Keratinocyte (primary cell): ENCODE measurements at regions not wholly inside any gene's neighbourhood (a gene's known extent, or its start where the extent isn't known, plus 50 kb on each side); places are given as distances from the start of the nearest gene placed in this dataset.
A peak's percentile ranks its signal among the peaks of the same experiment; 100 is the strongest.

Source experiments
- DNase-seq: peaks from one replicate; pipeline ENCODE4 v3.0.0-alpha.2; 2011; ENCODE audit warnings: low read depth, missing footprints, low spot score
- FAIRE-seq: peaks from 2 replicates; lab custom pipeline; 2011; peaks lifted over from hg19 to GRCh38; lab: Jason Lieb, UNC
- H2AFZ ChIP-seq: 2 replicates; pipeline ENCODE4 v1.6.0; 2012; ENCODE audit warnings: low read length, control low read depth, inconsistent platforms; ENCODE audit not compliant: control insufficient read depth
- H3K27ac ChIP-seq: 2 replicates; pipeline ENCODE4 v1.5.1; 2011; ENCODE audit warnings: low read length; ENCODE audit not compliant: control insufficient read depth, insufficient read depth
- H3K27me3 ChIP-seq: 3 replicates; pipeline ENCODE4 v1.6.0; 2011; ENCODE audit warnings: low read length; ENCODE audit not compliant: control insufficient read depth, insufficient read depth; ENCODE audit errors: extremely low read depth
- H3K36me3 ChIP-seq, 2 experiments: 2 replicates in 1 of 2; 3 replicates in 1 of 2; pipeline ENCODE4 v1.5.1; 2011; ENCODE audit warnings: low read length in 2 of 2, mild to moderate bottlenecking in 1 of 2; ENCODE audit not compliant: control insufficient read depth in 2 of 2, insufficient read depth in 2 of 2; ENCODE audit errors: extremely low read depth in 1 of 2
- H3K4me1 ChIP-seq: 3 replicates; pipeline ENCODE4 v1.5.1; 2011; ENCODE audit warnings: low read length; ENCODE audit not compliant: control insufficient read depth, insufficient read depth; ENCODE audit errors: extremely low read depth
- H3K4me2 ChIP-seq: 3 replicates; pipeline ENCODE4 v1.6.0; 2011; ENCODE audit warnings: low read depth, low read length; ENCODE audit not compliant: control insufficient read depth, insufficient read depth; ENCODE audit errors: extremely low read depth
- H3K4me3 ChIP-seq, 3 experiments: fragments of 200-600 bp in 1 of 3; sonication (generic) in 1 of 3; 2 replicates in 2 of 3; 3 replicates in 1 of 3; pipeline ENCODE4 v1.5.1; 2011 to 2016; ENCODE audit warnings: low read length in 3 of 3, mild to moderate bottlenecking in 3 of 3, control low read depth in 2 of 3, inconsistent platforms in 1 of 3, low read depth in 1 of 3, mixed read lengths in 1 of 3, mixed run types in 1 of 3, moderate library complexity in 1 of 3; ENCODE audit not compliant: control insufficient read depth in 2 of 3, insufficient read depth in 2 of 3; ENCODE audit errors: extremely low read depth in 1 of 3
- H3K79me2 ChIP-seq: 2 replicates; pipeline ENCODE4 v1.6.0; 2012; ENCODE audit warnings: low read length; ENCODE audit not compliant: control insufficient read depth, insufficient read depth
- H3K9ac ChIP-seq: 3 replicates; pipeline ENCODE4 v1.6.0; 2011; ENCODE audit warnings: low read length; ENCODE audit not compliant: control insufficient read depth, insufficient read depth; ENCODE audit errors: extremely low read depth
- H3K9me1 ChIP-seq: 3 replicates; pipeline ENCODE4 v1.6.0; 2011; ENCODE audit warnings: low read length; ENCODE audit not compliant: control insufficient read depth, insufficient read depth; ENCODE audit errors: extremely low read depth
- H3K9me3 ChIP-seq: 2 replicates; pipeline ENCODE4 v1.5.1; 2012; ENCODE audit warnings: low read depth, low read length; ENCODE audit not compliant: control insufficient read depth
- H4K20me1 ChIP-seq: 3 replicates; pipeline ENCODE4 v1.6.0; 2011; ENCODE audit warnings: low read length; ENCODE audit not compliant: control insufficient read depth, insufficient read depth; ENCODE audit errors: extremely low read depth
- CTCF ChIP-seq, 3 experiments: IDR thresholded peaks in 1 of 3; conservative IDR thresholded peaks in 1 of 3; optimal IDR thresholded peaks in 1 of 3; 2 replicates in 2 of 3; 3 replicates in 1 of 3; pipeline versions ENCODE3 to v1.5.1; 2011; ENCODE audit warnings: low read length in 3 of 3, mild to moderate bottlenecking in 3 of 3, moderate library complexity in 2 of 3, control low read depth in 1 of 3, inconsistent platforms in 1 of 3; ENCODE audit not compliant: insufficient read depth in 2 of 3; ENCODE audit errors: extremely low read depth in 1 of 3
- EZH2 ChIP-seq: IDR thresholded peaks from one replicate; pipeline ENCODE4 v1.6.1; 2012; ENCODE audit warnings: inconsistent platforms, mild to moderate bottlenecking, low read length, moderate library complexity
- dilution Hi-C: fragments of 300-500 bp; cut with MboI; formaldehyde crosslinking; loops from one replicate; pipeline ENCODE4 v1.7.0; 2020; ENCODE audit warnings: low sequenced_read_pairs; ENCODE audit not compliant: extremely low pct_ligation_motif_present

GRCh38 chr1:82818586-82818985 lies 1017.9 kb downstream of the ADGRL2 start:
- Histone ChIP-seq H2AFZ (peak overlapping the region; percentile 69), H3K9me3 (no peaks in the 10 kb centered on the region), H3K9me1 (no peaks in the 10 kb centered on the region), H3K4me3 (no peak overlapping the region), H3K36me3 (no peaks in the 10 kb centered on the region), H3K9ac (no peak overlapping the region), H3K4me1 (no peaks in the 10 kb centered on the region), H3K27ac (no peak overlapping the region), H3K4me2 (peak overlapping the region; percentile 67), H3K27me3 (no peaks in the 10 kb centered on the region), H3K79me2 (no peaks in the 10 kb centered on the region), H4K20me1 (no peaks in the 10 kb centered on the region)
- dilution Hi-C loops = no loop called here
- TF ChIP-seq CTCF (optimal IDR thresholded peaks at IDR 0.05 in 1 of 3, IDR thresholded peaks at IDR 0.05 in 1 of 3, conservative IDR thresholded peaks at IDR 0.05 in 1 of 3; ENCODE audit: extremely low read depth in 1 of 3, insufficient read depth in 2 of 3, low read length in 3 of 3) = no peak
- TF ChIP-seq EZH2 = no peak
- FAIRE-seq (no peak), DNase-seq (no peak)

- no peak for FAIRE-seq
- Histone ChIP-seq H3K9me1 (no peaks in the 10 kb centered on the region), H4K20me1 (no peaks in the 10 kb centered on the region), H3K79me2 (no peaks in the 10 kb centered on the region), H3K4me2 (no peak overlapping the region), H3K27me3 (no peaks in the 10 kb centered on the region), H3K4me1 (no peaks in the 10 kb centered on the region), H3K9ac (no peak overlapping the region), H3K4me3 (no peak overlapping the region), H3K36me3 (no peaks in the 10 kb centered on the region), H2AFZ (no peak overlapping the region), H3K9me3 (no peaks in the 10 kb centered on the region), H3K27ac (no peak overlapping the region)
- no peak for DNase-seq
- no peak for TF ChIP-seq CTCF (optimal IDR thresholded peaks at IDR 0.05 in 1 of 3, IDR thresholded peaks at IDR 0.05 in 1 of 3, conservative IDR thresholded peaks at IDR 0.05 in 1 of 3; ENCODE audit: extremely low read depth in 1 of 3, insufficient read depth in 2 of 3, low read length in 3 of 3)
- no peak for TF ChIP-seq EZH2
- dilution Hi-C loops = no loop called here
Measured at GRCh38 chr1:82813386-82813785, 1012.7 kb downstream of the ADGRL2 start.
